HFFc6 (cell line): ENCODE measurements at regions not wholly inside any gene's neighbourhood (a gene's known extent, or its start where the extent isn't known, plus 50 kb on each side); places are given as distances from the start of the nearest gene placed in this dataset.

ENCODE experiments used
- DNase-seq: peaks from one replicate; pipeline ENCODE4 v3.0.0-alpha.2; 2018
- H3K27ac Mint-ChIP-seq: 2 replicates; pipeline ENCODE4 v1.8.0; 2020; ENCODE audit warnings: mild to moderate bottlenecking, mixed read lengths
- H3K27me3 Mint-ChIP-seq: 2 replicates; pipeline ENCODE4 v1.8.0; 2021; ENCODE audit warnings: mild to moderate bottlenecking, moderate library complexity, mixed read lengths; ENCODE audit not compliant: insufficient read depth
- H3K36me3 Mint-ChIP-seq: 2 replicates; pipeline ENCODE4 v1.8.0; 2021; ENCODE audit warnings: low read depth, mixed read lengths
- H3K4me1 Mint-ChIP-seq: 2 replicates; pipeline ENCODE4 v1.8.0; 2020; ENCODE audit warnings: low read depth, mixed read lengths
- H3K4me3 Mint-ChIP-seq: 2 replicates; pipeline ENCODE4 v1.8.0; 2020; ENCODE audit warnings: mild to moderate bottlenecking, moderate library complexity, mixed read lengths
- H3K9me3 Mint-ChIP-seq: 2 replicates; pipeline ENCODE4 v1.8.0; 2020; ENCODE audit warnings: mild to moderate bottlenecking, mixed read lengths
- CTCF ChIP-seq: fragments of 200-600 bp; sonication (generic); IDR thresholded peaks from 2 replicates; pipeline ENCODE4 v1.5.0; 2021; ENCODE audit warnings: antibody characterized with exemption, mild to moderate bottlenecking

- no peak overlapping the region for H3K4me3 Mint-ChIP-seq
- peaks cover 8% of the 10 kb centered on the region; the same call in 1 of the 2 replicates for H3K4me1 Mint-ChIP-seq
- no peak for TF ChIP-seq CTCF
- peaks cover 41% of the 10 kb centered on the region for H3K27me3 Mint-ChIP-seq
- DNase-seq = no peak
- H3K36me3 Mint-ChIP-seq = no peaks in the 10 kb centered on the region
- no peak overlapping the region for H3K27ac Mint-ChIP-seq
- H3K9me3 Mint-ChIP-seq = no peaks in the 10 kb centered on the region
Measured at GRCh38 chr20:61104232-61104631, 147.8 kb upstream of the CDH4 start.

GRCh38 chr20:61105395-61105794 lies 146.7 kb upstream of the CDH4 start:
- Mint-ChIP-seq H3K9me3 (no peaks in the 10 kb centered on the region), H3K36me3 (no peaks in the 10 kb centered on the region), H3K27me3 (peaks cover 44% of the 10 kb centered on the region), H3K4me3 (no peak overlapping the region), H3K27ac (no peak overlapping the region), H3K4me1 (no peaks in the 10 kb centered on the region)
- TF ChIP-seq CTCF = no peak
- DNase-seq = no peak

- peaks cover 41% of the 10 kb centered on the region for H3K27me3 Mint-ChIP-seq
Measured at GRCh38 chr20:61106438-61106837, 145.6 kb upstream of the CDH4 start.

GRCh38 chr20:61109221-61109805 lies 142.7 kb upstream of the CDH4 start:
- no peak overlapping the region for H3K4me3 Mint-ChIP-seq
- H3K27ac Mint-ChIP-seq = no peak overlapping the region
- no peaks in the 10 kb centered on the region for H3K4me1 Mint-ChIP-seq
- H3K27me3 Mint-ChIP-seq = peaks cover 35% of the 10 kb centered on the region
- H3K9me3 Mint-ChIP-seq = no peaks in the 10 kb centered on the region
- TF ChIP-seq CTCF = no peak
- DNase-seq = no peak
- H3K36me3 Mint-ChIP-seq = no peaks in the 10 kb centered on the region

More at GRCh38 chr20:61106438-61106837, 145.6 kb upstream of the CDH4 start:
- TF ChIP-seq CTCF = no peak
- H3K36me3 Mint-ChIP-seq = no peaks in the 10 kb centered on the region
- no peak overlapping the region for H3K27ac Mint-ChIP-seq
- no peak overlapping the region for H3K4me3 Mint-ChIP-seq
- DNase-seq = no peak
- no peaks in the 10 kb centered on the region for H3K9me3 Mint-ChIP-seq
- H3K4me1 Mint-ChIP-seq = no peaks in the 10 kb centered on the region

GRCh38 chr20:61112515-61112914 lies 139.5 kb upstream of the CDH4 start:
- H3K36me3 Mint-ChIP-seq = no peaks in the 10 kb centered on the region
- H3K4me1 Mint-ChIP-seq = peaks cover 5% of the 10 kb centered on the region
- no peak overlapping the region for H3K4me3 Mint-ChIP-seq
- no peaks in the 10 kb centered on the region for H3K9me3 Mint-ChIP-seq
- H3K27me3 Mint-ChIP-seq = peaks cover 18% of the 10 kb centered on the region
- no peak overlapping the region for H3K27ac Mint-ChIP-seq
- TF ChIP-seq CTCF = no peak
- no peak for DNase-seq

- no peak overlapping the region for H3K4me3 Mint-ChIP-seq
- H3K27me3 Mint-ChIP-seq = peaks cover 18% of the 10 kb centered on the region
- H3K4me1 Mint-ChIP-seq = peaks cover 17% of the 10 kb centered on the region
- DNase-seq = no peak
- no peaks in the 10 kb centered on the region for H3K9me3 Mint-ChIP-seq
- no peak overlapping the region for H3K27ac Mint-ChIP-seq
- no peaks in the 10 kb centered on the region for H3K36me3 Mint-ChIP-seq
- TF ChIP-seq CTCF = no peak
Measured at GRCh38 chr20:61113731-61114130, 138.3 kb upstream of the CDH4 start.
